Ovary (tissue), 7 donors: ENCODE measurements at regions not wholly inside any gene's neighbourhood (a gene's known extent, or its start where the extent isn't known, plus 50 kb on each side); places are given as distances from the start of the nearest gene placed in this dataset.

Experiments used
- DNase-seq, 5 donors: peaks; one replicate each; pipeline ENCODE4 v3.0.0-alpha.2; 2019 to 2020
- H3K27ac ChIP-seq, 2 donors: fragments of 200-600 bp; one replicate each; pipeline versions ENCODE4 v1.5.1 to v1.8.0; 2019 to 2022
- H3K27me3 ChIP-seq: fragments of 200-600 bp; one replicate; pipeline ENCODE4 v1.8.0; 2022
- H3K36me3 ChIP-seq: fragments of 200-600 bp; sonication (generic); one replicate; pipeline ENCODE4 v1.5.1; 2019
- H3K4me1 ChIP-seq: one replicate; pipeline ENCODE4 v1.8.1; 2013; ENCODE audit warnings: mild to moderate bottlenecking, moderate library complexity; ENCODE audit not compliant: insufficient read depth
- H3K4me3 ChIP-seq: fragments of 200-600 bp; sonication (generic); one replicate; pipeline ENCODE4 v1.5.1; 2017
- H3K9me3 ChIP-seq, 2 donors: fragments of 200-600 bp in 1 of 2; sonication (generic) in 1 of 2; one replicate each; pipeline versions ENCODE4 v1.5.1 to v1.8.1; 2013 to 2019; ENCODE audit warnings: mild to moderate bottlenecking in 1 of 2, moderate library complexity in 1 of 2
- EP300 ChIP-seq: sonication (generic); formaldehyde crosslinking; IDR thresholded peaks from one replicate; pipeline ENCODE4 v1.6.1; 2017; ENCODE audit warnings: antibody characterized with exemption
- POLR2A ChIP-seq: fragments of 450-650 bp; IDR thresholded peaks from one replicate; pipeline ENCODE4 v1.6.1; 2017; ENCODE audit warnings: antibody characterized with exemption, mild to moderate bottlenecking, moderate library complexity
- WGBS, 3 donors: extraction: QIAGEN DNeasy Blood & Tissue Kit in 1 of 3; methylation state at CpG; one replicate each; pipeline versions ENCODE4 v1.1.5 to v1.1.7; 2013 to 2017; 5-methylcytosine and 5-hydroxymethylcytosine counted together
- intact Hi-C, 4 donors: fragments of 100-400 bp; cut with DNase I; formaldehyde crosslinking; loops; one replicate each; pipeline versions ENCODE4 v1.11.0 to v1.15.1; 2022 to 2023
- TF ChIP-seq, protein P1 (sequence below), 3 donors: fragments of 450-650 bp in 2 of 3; fragments of 200-600 bp in 1 of 3; IDR thresholded peaks; one replicate each; pipeline versions ENCODE4 v1.5.1 to v1.8.0; 2016 to 2022; ENCODE audit warnings: antibody characterized with exemption in 3 of 3, mild to moderate bottlenecking in 1 of 3
- donor health status: DM: no; HTN: no; CAD: no; lungs with moderate emphysema.
- donor health status: DM: no; HTN: no; CAD: no.
- donor health status: Bipolar disorder and iron deficiency.
- donor health status: DM: no; HTN: no; CAD: no.
- donor health status: DM: yes; HTN: yes; CAD: no.

GRCh38 chr4:134531013-134531412, 329.4 kb upstream of the PABPC4L start:
- Histone ChIP-seq H3K36me3 (no peaks in the 10 kb centered on the region), H3K27ac (no peak overlapping the region), H3K4me1 (no peaks in the 10 kb centered on the region), H3K27me3 (no peaks in the 10 kb centered on the region), H3K4me3 (no peak overlapping the region), H3K9me3 (no peaks in the 10 kb centered on the region)
- WGBS, 3 donors, result 11 to 33% (median 31%) methylated on average over 1 of the region's 1 CpG
- TF ChIP-seq EP300 (no peak), POLR2A (no peak)
- TF ChIP-seq, protein P1, sequence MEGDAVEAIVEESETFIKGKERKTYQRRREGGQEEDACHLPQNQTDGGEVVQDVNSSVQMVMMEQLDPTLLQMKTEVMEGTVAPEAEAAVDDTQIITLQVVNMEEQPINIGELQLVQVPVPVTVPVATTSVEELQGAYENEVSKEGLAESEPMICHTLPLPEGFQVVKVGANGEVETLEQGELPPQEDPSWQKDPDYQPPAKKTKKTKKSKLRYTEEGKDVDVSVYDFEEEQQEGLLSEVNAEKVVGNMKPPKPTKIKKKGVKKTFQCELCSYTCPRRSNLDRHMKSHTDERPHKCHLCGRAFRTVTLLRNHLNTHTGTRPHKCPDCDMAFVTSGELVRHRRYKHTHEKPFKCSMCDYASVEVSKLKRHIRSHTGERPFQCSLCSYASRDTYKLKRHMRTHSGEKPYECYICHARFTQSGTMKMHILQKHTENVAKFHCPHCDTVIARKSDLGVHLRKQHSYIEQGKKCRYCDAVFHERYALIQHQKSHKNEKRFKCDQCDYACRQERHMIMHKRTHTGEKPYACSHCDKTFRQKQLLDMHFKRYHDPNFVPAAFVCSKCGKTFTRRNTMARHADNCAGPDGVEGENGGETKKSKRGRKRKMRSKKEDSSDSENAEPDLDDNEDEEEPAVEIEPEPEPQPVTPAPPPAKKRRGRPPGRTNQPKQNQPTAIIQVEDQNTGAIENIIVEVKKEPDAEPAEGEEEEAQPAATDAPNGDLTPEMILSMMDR (IDR thresholded peaks at IDR 0.05), result no peak
- no peak for DNase-seq
- intact Hi-C loops, result no loop called here

GRCh38 chr4:134529629-134530028, 328.0 kb upstream of the PABPC4L start:
- intact Hi-C loops, result no loop called here
- TF ChIP-seq, protein P1 (IDR thresholded peaks at IDR 0.05), result no peak
- TF ChIP-seq EP300 (no peak), POLR2A (no peak)
- no peaks in the 10 kb centered on the region for H3K36me3 ChIP-seq
- H3K27me3 ChIP-seq, result no peaks in the 10 kb centered on the region
- 86 to 100% (median 89%) methylated on average over 1 of the region's 1 CpG for WGBS, 3 donors
- DNase-seq, result no peak
- no peaks in the 10 kb centered on the region for H3K9me3 ChIP-seq
- no peaks in the 10 kb centered on the region for H3K4me1 ChIP-seq
- no peak overlapping the region for H3K27ac ChIP-seq
- no peak overlapping the region for H3K4me3 ChIP-seq

- Histone ChIP-seq H3K27me3 (no peaks in the 10 kb centered on the region), H3K9me3 (no peaks in the 10 kb centered on the region), H3K36me3 (no peaks in the 10 kb centered on the region), H3K4me1 (no peaks in the 10 kb centered on the region), H3K27ac (no peak overlapping the region), H3K4me3 (no peak overlapping the region)
- intact Hi-C loops, result no loop called here
- TF ChIP-seq EP300 (no peak), POLR2A (no peak)
- TF ChIP-seq, protein P1 (IDR thresholded peaks at IDR 0.05), result no peak
- DNase-seq, result no peak
- 74 to 90% (median 87%) methylated on average over 3 of the region's 3 CpGs for WGBS, 3 donors
Observed at GRCh38 chr4:134518574-134519217, 317.1 kb upstream of the PABPC4L start.

DNA sequence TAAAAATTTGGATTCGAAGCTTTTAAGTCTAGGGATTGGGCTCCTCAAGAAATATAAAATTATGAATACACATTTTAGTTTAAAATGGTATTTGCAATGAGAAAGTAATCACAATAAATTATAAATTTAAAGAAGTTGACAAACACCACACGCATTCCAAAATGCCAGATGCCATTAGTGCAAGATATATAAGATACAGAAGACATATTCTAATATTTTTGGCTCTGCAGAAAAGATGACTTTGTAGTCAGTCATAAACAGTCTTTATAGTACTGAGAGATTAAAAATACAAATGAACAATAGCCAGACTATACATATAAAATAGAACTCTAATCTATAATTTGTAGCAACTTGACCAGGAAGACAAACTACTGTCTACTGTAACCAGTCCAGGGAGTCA, 309.0 kb upstream of the PABPC4L start:
- no peaks in the 10 kb centered on the region for H3K4me1 ChIP-seq
- WGBS, 3 donors, result 94 to 97% (median 95%) methylated on average over 2 of the region's 2 CpGs

More for the DNA sequence above, 309.0 kb upstream of the PABPC4L start:
- Histone ChIP-seq H3K4me3 (no peak overlapping the region), H3K27me3 (no peaks in the 10 kb centered on the region), H3K9me3 (no peaks in the 10 kb centered on the region), H3K36me3 (no peaks in the 10 kb centered on the region), H3K27ac (no peak overlapping the region)
- intact Hi-C loops, result no loop called here
- no peak for DNase-seq
- TF ChIP-seq, protein P1 (IDR thresholded peaks at IDR 0.05), result no peak
